HepG2 (cell line): ENCODE measurements at regions not wholly inside any gene's neighbourhood (a gene's known extent, or its start where the extent isn't known, plus 50 kb on each side); places are given as distances from the start of the nearest gene placed in this dataset.

Experiments used
- ATAC-seq: fragments of 200-7000 bp; cut with Tn5 transposase; 3 replicates; pipeline ENCODE4 v1.9.1; 2020; ENCODE audit warnings: mild to moderate bottlenecking, moderate library complexity
- BruUV-seq: library from RNA; stranded (reverse); fragments of 400-500 nt; replicated peaks from 2 replicates; lab custom pipeline; 2021; lab: Mats Ljungman, UMichigan
- CTCF ChIA-PET: fragments of 300-600 bp; formaldehyde crosslinking; extraction: SDS; loops from one replicate; lab custom pipeline; 2021; ENCODE audit warnings: low total read pairs, inconsistent platforms, low intra/inter-chr PET ratio; lab: Yijun Ruan, JAX
- POLR2A ChIA-PET: fragments of 350-600 bp; sonication (Branson Sonifier 250); formaldehyde crosslinking; loops from one replicate; lab custom pipeline; 2020; ENCODE audit warnings: antibody characterized with exemption, inconsistent platforms; lab: Yijun Ruan, JAX
- DNase-seq: peaks from one replicate; pipeline ENCODE4 v3.0.0-alpha.2; 2015; ENCODE audit warnings: low spot score
- FAIRE-seq: peaks from 3 replicates; lab custom pipeline; 2011; peaks lifted over from hg19 to GRCh38; lab: Jason Lieb, UNC
- H2AFZ ChIP-seq: one replicate; pipeline ENCODE4 v1.6.1; 2011; ENCODE audit warnings: low read length, inconsistent platforms
- H3K27ac ChIP-seq: fragments of 300-600 bp; 3 replicates; pipeline ENCODE4 v1.8.0; 2011; ENCODE audit warnings: mixed run types, mild to moderate bottlenecking, mixed read lengths, low read length, inconsistent platforms; ENCODE audit not compliant: insufficient read depth; ENCODE audit errors: extremely low read length
- H3K27me3 ChIP-seq, 2 experiments: fragments of 200-600 bp in 1 of 2; 2 replicates in 1 of 2; 3 replicates in 1 of 2; pipeline versions ENCODE4 v1.6.0 to v1.8.0; 2011; ENCODE audit warnings: low read length in 2 of 2, mild to moderate bottlenecking in 2 of 2, moderate library complexity in 2 of 2, inconsistent platforms in 1 of 2; ENCODE audit not compliant: insufficient read depth in 2 of 2, control insufficient read depth in 1 of 2
- H3K36me3 ChIP-seq, 2 experiments: fragments of 200-600 bp in 1 of 2; replicated peaks in 1 of 2; 2 replicates in 1 of 2; 3 replicates in 1 of 2; pipeline versions ENCODE4 v1.5.1 to v1.8.0; 2011; ENCODE audit warnings: low read length in 2 of 2, inconsistent platforms in 1 of 2; ENCODE audit not compliant: insufficient read depth in 2 of 2, control insufficient read depth in 1 of 2
- H3K4me1 ChIP-seq: 2 replicates; pipeline ENCODE4 v1.5.1; 2012; ENCODE audit warnings: low read length, inconsistent platforms; ENCODE audit not compliant: insufficient read depth
- H3K4me2 ChIP-seq: 2 replicates; pipeline ENCODE4 v1.6.0; 2011; ENCODE audit warnings: low read depth, low read length, inconsistent platforms
- H3K4me3 ChIP-seq, 3 experiments: fragments of 200-600 bp in 1 of 3; sonication (generic), shearing (Covaris generic) in 1 of 3; replicated peaks in 1 of 3; 2 replicates each; pipeline ENCODE4 v1.5.1; 2011 to 2016; ENCODE audit warnings: low read length in 3 of 3, inconsistent platforms in 2 of 3, low read depth in 2 of 3, mild to moderate bottlenecking in 2 of 3, control low read depth in 1 of 3, mixed read lengths in 1 of 3; ENCODE audit not compliant: insufficient read depth in 1 of 3
- H3K79me2 ChIP-seq: one replicate; pipeline ENCODE4 v1.6.1; 2011; ENCODE audit warnings: low read length, inconsistent platforms; ENCODE audit not compliant: insufficient read depth
- H3K9ac ChIP-seq: 2 replicates; pipeline ENCODE4 v1.6.0; 2011; ENCODE audit warnings: mild to moderate bottlenecking, low read depth, low read length, inconsistent platforms; ENCODE audit not compliant: insufficient read depth
- H3K9me3 ChIP-seq: 2 replicates; pipeline ENCODE4 v1.5.1; 2012; ENCODE audit warnings: mild to moderate bottlenecking, low read length
- H4K20me1 ChIP-seq: 2 replicates; pipeline ENCODE4 v1.6.0; 2011; ENCODE audit warnings: inconsistent platforms, mild to moderate bottlenecking, low read length, moderate library complexity; ENCODE audit not compliant: insufficient read depth
- FOXP1 ChIP-seq, 2 experiments: fragments of 450-650 bp in 1 of 2; IDR thresholded peaks; 2 replicates each; pipeline ENCODE4 v1.6.1; 2017 to 2018; ENCODE audit warnings: antibody characterized with exemption in 1 of 2
- FUBP1 ChIP-seq: sonication (generic); formaldehyde crosslinking; IDR thresholded peaks from 2 replicates; pipeline ENCODE4 v1.5.1; 2020; ENCODE audit warnings: missing genetic modification reagents, mild to moderate bottlenecking, borderline replicate concordance
- HNF4A ChIP-seq: sonication (generic); formaldehyde crosslinking; IDR thresholded peaks from 2 replicates; pipeline ENCODE4 v1.4.0; 2020; ENCODE audit warnings: missing genetic modification reagents
- JDP2 ChIP-seq: sonication (generic); formaldehyde crosslinking; IDR thresholded peaks from 2 replicates; pipeline ENCODE4 v1.8.1; 2022; ENCODE audit warnings: missing genetic modification reagents, borderline replicate concordance
- MAFF ChIP-seq: IDR thresholded peaks from 2 replicates; pipeline ENCODE4 v1.6.1; 2011; ENCODE audit warnings: low read depth, low read length, improper control_type of control experiment
- NFYC ChIP-seq: IDR thresholded peaks from 2 replicates; pipeline ENCODE4 v1.6.1; 2016; ENCODE audit warnings: missing genetic modification reagents, missing compliant biosample characterization
- NR2F6 ChIP-seq, 2 experiments: IDR thresholded peaks; 2 replicates each; pipeline ENCODE4 v1.6.1; 2016; ENCODE audit warnings: antibody characterized with exemption in 1 of 2, mild to moderate bottlenecking in 1 of 2
- PATZ1 ChIP-seq: sonication (generic); formaldehyde crosslinking; IDR thresholded peaks from 2 replicates; pipeline ENCODE4 v1.4.0; 2020; ENCODE audit warnings: missing genetic modification reagents
- POLR2AphosphoS5 ChIP-seq: IDR thresholded peaks from 2 replicates; pipeline ENCODE4 v1.6.1; 2012; ENCODE audit warnings: low read depth, low read length
- SP1 ChIP-seq, 2 experiments: fragments of 450-650 bp in 1 of 2; sonication (generic) in 1 of 2; formaldehyde crosslinking in 1 of 2; IDR thresholded peaks; 2 replicates each; pipeline versions ENCODE4 v1.4.0 to v1.6.1; 2016 to 2020; ENCODE audit warnings: missing genetic modification reagents in 1 of 2
- ZNF230 ChIP-seq: sonication (generic); formaldehyde crosslinking; IDR thresholded peaks from 2 replicates; pipeline ENCODE4 v1.4.0; 2020; ENCODE audit warnings: mild to moderate bottlenecking, missing genetic modification reagents
- ZNF274 ChIP-seq: sonication (generic); formaldehyde crosslinking; IDR thresholded peaks from 2 replicates; pipeline ENCODE4 v1.5.1; 2020; ENCODE audit warnings: mild to moderate bottlenecking, missing genetic modification reagents
- ZNF446 ChIP-seq: sonication (generic); formaldehyde crosslinking; IDR thresholded peaks from 2 replicates; pipeline ENCODE4 v1.5.0; 2020; ENCODE audit warnings: mild to moderate bottlenecking, missing genetic modification reagents
- ZNF607 ChIP-seq: sonication (generic); formaldehyde crosslinking; IDR thresholded peaks from 2 replicates; pipeline ENCODE4 v1.5.1; 2020; ENCODE audit warnings: missing genetic modification reagents, mild to moderate bottlenecking, borderline replicate concordance
- ZNF75D ChIP-seq: sonication (generic); formaldehyde crosslinking; IDR thresholded peaks from 2 replicates; pipeline ENCODE4 v1.8.1; 2023; ENCODE audit warnings: missing genetic modification reagents, mild to moderate bottlenecking, borderline replicate concordance
- ZNF784 ChIP-seq: sonication (generic); formaldehyde crosslinking; IDR thresholded peaks from 2 replicates; pipeline ENCODE4 v1.5.1; 2020; ENCODE audit warnings: missing genetic modification reagents, mild to moderate bottlenecking, borderline replicate concordance
- WGBS: methylation state at CpG from one replicate; pipeline ENCODE4 v1.1.6; 2017; ENCODE audit warnings: low lambda C conversion rate; 5-methylcytosine and 5-hydroxymethylcytosine counted together
- in situ Hi-C: cut with HindIII; loops from 2 replicates; pipeline ENCODE4 v1.10.0; 2017; ENCODE audit warnings: low pct_unique_long_range_greater_than_20kb; ENCODE audit not compliant: extremely low pct_ligation_motif_present
- intact Hi-C: fragments of 100-400 bp; cut with micrococcal nuclease; formaldehyde crosslinking; loops from one replicate; pipeline ENCODE4 v1.10.0; 2022; ENCODE audit not compliant: unreplicated experiment

GRCh38 chr10:52633266-52633665 is 139.3 kb downstream of the MBL2 start:
- BruUV-seq, result no TSS peak
- no peaks in the 10 kb centered on the region for H3K9me3 ChIP-seq
- ATAC-seq, result no peak
- ChIA-PET CTCF (no interaction called here), POLR2A (no interaction called here)
- FAIRE-seq, result no peak
- H3K4me1 ChIP-seq, result peaks cover 14% of the 10 kb centered on the region
- H3K4me3 ChIP-seq, result no peak overlapping the region
- in situ Hi-C loops (no loop called here), intact Hi-C loops (no loop called here)
- H3K79me2 ChIP-seq, result no peaks in the 10 kb centered on the region
- DNase-seq, result no peak
- no peaks in the 10 kb centered on the region for H4K20me1 ChIP-seq
- H3K27ac ChIP-seq, result no peak overlapping the region
- 95% methylated on average over 2 of the region's 2 CpGs for WGBS
- H3K9ac ChIP-seq, result no peak overlapping the region
- no peaks in the 10 kb centered on the region for H3K27me3 ChIP-seq
- TF ChIP-seq NFYC (CRISPR knock-in tag) (no peak), JDP2 (CRISPR knock-in tag) (no peak), PATZ1 (CRISPR knock-in tag) (no peak), ZNF75D (CRISPR knock-in tag) (no peak), NR2F6 (IDR thresholded peaks at IDR 0.05) (no peak), NR2F6 (CRISPR knock-in tag; IDR thresholded peaks at IDR 0.05) (no peak), HNF4A (no peak)
- no peak overlapping the region for H2AFZ ChIP-seq
- H3K4me2 ChIP-seq, result no peak overlapping the region
- no peaks in the 10 kb centered on the region for H3K36me3 ChIP-seq

DNA sequence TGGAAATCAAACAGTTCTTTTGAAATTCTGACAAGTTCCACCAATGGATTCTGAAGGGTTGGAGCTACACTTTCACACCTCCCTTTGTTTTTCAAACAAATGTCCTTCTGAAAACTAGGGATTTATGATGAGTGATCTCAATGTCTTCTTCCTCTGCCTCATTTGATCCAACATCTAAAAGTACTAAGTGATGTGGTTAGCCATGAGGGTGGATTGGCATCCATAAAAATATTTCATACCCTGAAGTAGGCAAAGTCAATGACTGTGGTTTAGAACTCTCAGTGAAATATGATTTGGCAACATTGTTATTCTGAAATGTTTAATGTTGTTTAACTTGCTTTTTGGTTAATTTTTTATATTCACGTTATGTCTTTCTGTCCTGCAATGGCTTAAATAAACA is 136.9 kb downstream of the MBL2 start:
- Histone ChIP-seq H3K9me3 (no peaks in the 10 kb centered on the region), H2AFZ (no peak overlapping the region), H3K36me3 (no peaks in the 10 kb centered on the region), H3K79me2 (no peaks in the 10 kb centered on the region), H3K4me3 (no peak overlapping the region), H3K4me1 (peaks cover 16% of the 10 kb centered on the region), H3K27ac (no peak overlapping the region), H3K9ac (no peak overlapping the region), H4K20me1 (no peaks in the 10 kb centered on the region), H3K4me2 (no peak overlapping the region), H3K27me3 (no peaks in the 10 kb centered on the region)
- ATAC-seq (no peak), DNase-seq (no peak), FAIRE-seq (no peak)
- 94% methylated on average over 1 of the region's 1 CpG for WGBS
- CTCF ChIA-PET, result no interaction called here
- intact Hi-C loops, result no loop called here
- POLR2A ChIA-PET, result no interaction called here
- no TSS peak for BruUV-seq
- in situ Hi-C loops, result no loop called here
- TF ChIP-seq ZNF784 (CRISPR knock-in tag) (no peak), POLR2AphosphoS5 (no peak), FUBP1 (no peak), MAFF (no peak), ZNF230 (CRISPR knock-in tag) (no peak), FOXP1 (IDR thresholded peaks at IDR 0.05) (no peak), FOXP1 (CRISPR knock-in tag; IDR thresholded peaks at IDR 0.05) (no peak), ZNF607 (no peak), ZNF274 (CRISPR knock-in tag) (no peak), SP1 (IDR thresholded peaks at IDR 0.05) (no peak), SP1 (CRISPR knock-in tag; IDR thresholded peaks at IDR 0.05) (no peak), ZNF446 (CRISPR knock-in tag) (no peak)
